ENCODE measurements at regions not wholly inside any gene's neighbourhood (a gene's known extent, or its start where the extent isn't known, plus 50 kb on each side); places are given as distances from the start of the nearest gene placed in this dataset.

GRCh38 chr9:113665064-113665463 is 201.5 kb downstream of the RGS3 start:
- H4K91ac ChIP-seq (replicated peaks; ENCODE audit: insufficient read length, low read length) = no peak overlapping the region
- H3K4me2 ChIP-seq (ENCODE audit: insufficient read depth in 1 of 2, low read depth in 2 of 2, low read length in 2 of 2) = no peak overlapping the region
- ChIA-PET POLR2A (ENCODE audit: partially characterized antibody) (interaction anchor here (1.4 kb wide), 1 partner anchor 13 kb away, joined by 3 read pairs; no protein-coding TSS in a partner anchor), CTCF (ENCODE audit: partially characterized antibody) (interaction anchor here (0.6 to 5.6 kb wide), 7 partner anchors 9 to 418 kb away, joined by 3 to 47 read pairs (median 4); no protein-coding TSS in a partner anchor)
- H3K56ac ChIP-seq (replicated peaks; ENCODE audit: insufficient read length, low read depth, low read length) = no peak overlapping the region
- no peak overlapping the region for H4K8ac ChIP-seq (ENCODE audit: extremely low read depth, insufficient read depth, low read length)
- 0 out of 7 replicates have a peak, but pooled peaks cover 0 to 2% (median 0%) of the 10 kb centered on the region in 4 experiments for H3K27me3 ChIP-seq (replicated peaks in 1 of 4; ENCODE audit: control insufficient read depth in 3 of 4, extremely low read depth in 1 of 4, insufficient read depth in 3 of 4, low read length in 3 of 4)
- H3K9ac ChIP-seq (replicated peaks in 1 of 4; ENCODE audit: extremely low read depth in 1 of 4, low read depth in 3 of 4, low read length in 3 of 4) = no peak overlapping the region
- H2BK15ac ChIP-seq (ENCODE audit: low read length) = no peak overlapping the region
- no peak for TF ChIP-seq CBX8 (IDR thresholded peaks at IDR 0.05; ENCODE audit: borderline replicate concordance, low read depth, low read length)
- no peak for TF ChIP-seq CTBP2 (IDR thresholded peaks at IDR 0.05; ENCODE audit: borderline replicate concordance, insufficient read depth, insufficient read length, low read length)
- TF ChIP-seq POU5F1 (IDR thresholded peaks at IDR 0.05; ENCODE audit: low read depth, low read length) = 0 out of 2 replicates have a peak, but pooled peaks have one; percentile 1
- no peak overlapping the region for H3K27ac ChIP-seq (ENCODE audit: low read depth, low read length)
- H3K79me2 ChIP-seq (ENCODE audit: control insufficient read depth in 1 of 2, insufficient read depth in 2 of 2, low read length in 2 of 2) = no peaks in the 10 kb centered on the region
- no peak overlapping the region for H2BK5ac ChIP-seq (ENCODE audit: low read depth, low read length)
- DNase-seq (ENCODE audit: low read depth in 1 of 2, low spot score in 2 of 2) (no peak), FAIRE-seq (no peak)
- H3K23ac ChIP-seq (ENCODE audit: insufficient read length) = no peak overlapping the region
- H3K36me3 ChIP-seq (ENCODE audit: control insufficient read depth in 2 of 4, insufficient read depth in 4 of 4, low read length in 3 of 4) = no peaks in the 10 kb centered on the region
- no peak overlapping the region for H2BK12ac ChIP-seq (ENCODE audit: low read depth, low read length)
- no peaks in the 10 kb centered on the region for H3K79me1 ChIP-seq (ENCODE audit: low read depth, low read length)
- 92% methylated on average over 1 of the region's 1 CpG; no CpG with 5 or more reads in 1 of the 2 experiments for WGBS, 2 experiments (ENCODE audit: extremely low coverage in 1 of 2, insufficient coverage in 1 of 2, insufficient read length in 1 of 2, insufficient replicate concordance in 2 of 2, low coverage in 1 of 2, low lambda C conversion rate in 2 of 2, missing lambda C conversion rate in 1 of 2)
- no peak overlapping the region for H2AFZ ChIP-seq (ENCODE audit: low read length)
- peaks cover 0 to 6% (median 0%) of the 10 kb centered on the region in 4 experiments; a peak in 1 of 7 replicates for H3K4me1 ChIP-seq (replicated peaks in 1 of 4; ENCODE audit: control insufficient read depth in 3 of 4, insufficient read depth in 4 of 4, low read length in 3 of 4)
- no peak overlapping the region for H2AK5ac ChIP-seq (ENCODE audit: low read depth, low read length)
- H3K14ac ChIP-seq (ENCODE audit: insufficient read length) = no peak overlapping the region
- H4K20me1 ChIP-seq (replicated peaks in 1 of 2; ENCODE audit: control insufficient read depth in 1 of 2, insufficient read depth in 2 of 2, low read length in 2 of 2) = no peaks in the 10 kb centered on the region
- H2BK120ac ChIP-seq (replicated peaks; ENCODE audit: low read depth, low read length) = no peak overlapping the region
- H4K5ac ChIP-seq (ENCODE audit: insufficient read length, low read depth, low read length) = no peak overlapping the region
- no peak overlapping the region for H3K18ac ChIP-seq (ENCODE audit: extremely low read depth, low read length)
- H3K4me3 ChIP-seq (ENCODE audit: extremely low read depth in 1 of 4, insufficient read depth in 2 of 4, low read depth in 3 of 4, low read length in 4 of 4) = no peak overlapping the region
- no peaks in the 10 kb centered on the region for H3K23me2 ChIP-seq (ENCODE audit: low read depth, low read length)
- H3K9me3 ChIP-seq (ENCODE audit: insufficient read depth in 2 of 2, low read depth in 1 of 2, low read length in 1 of 2) = no peaks in the 10 kb centered on the region
- no peak overlapping the region for H3K4ac ChIP-seq (replicated peaks; ENCODE audit: insufficient read length, low read depth, low read length)
- no peak overlapping the region for H2BK20ac ChIP-seq (ENCODE audit: low read length)
